ENCODE measurements at regions not wholly inside any gene's neighbourhood (a gene's known extent, or its start where the extent isn't known, plus 50 kb on each side); places are given as distances from the start of the nearest gene placed in this dataset.

DNA sequence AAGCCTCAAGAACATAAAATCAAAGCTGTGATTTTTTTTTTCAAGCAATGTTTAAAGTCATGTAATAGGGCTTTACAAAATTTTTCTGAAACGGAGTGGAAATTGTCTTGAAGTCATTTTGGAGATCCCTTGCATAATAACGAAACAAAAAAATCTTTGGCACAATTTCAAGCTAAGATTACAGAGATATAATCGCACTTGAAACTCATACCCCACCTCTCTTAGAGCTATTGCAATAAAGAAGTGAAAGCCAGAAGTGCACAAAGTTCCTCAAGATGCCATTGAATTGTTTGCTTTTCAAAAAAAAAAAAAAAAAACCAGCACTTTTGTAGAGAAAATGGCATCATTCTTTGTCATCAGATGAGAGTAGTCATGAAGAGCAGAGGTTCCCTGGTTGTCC, 152.3 kb downstream of the PAX3 start:
- peak; percentile 88 for DNase-seq

GRCh38 chr2:222142027-222142426, 156.8 kb downstream of the PAX3 start:
- no peak for DNase-seq

GRCh38 chr2:222136106-222136630, 162.6 kb downstream of the PAX3 start:
- no peak for DNase-seq

DNA sequence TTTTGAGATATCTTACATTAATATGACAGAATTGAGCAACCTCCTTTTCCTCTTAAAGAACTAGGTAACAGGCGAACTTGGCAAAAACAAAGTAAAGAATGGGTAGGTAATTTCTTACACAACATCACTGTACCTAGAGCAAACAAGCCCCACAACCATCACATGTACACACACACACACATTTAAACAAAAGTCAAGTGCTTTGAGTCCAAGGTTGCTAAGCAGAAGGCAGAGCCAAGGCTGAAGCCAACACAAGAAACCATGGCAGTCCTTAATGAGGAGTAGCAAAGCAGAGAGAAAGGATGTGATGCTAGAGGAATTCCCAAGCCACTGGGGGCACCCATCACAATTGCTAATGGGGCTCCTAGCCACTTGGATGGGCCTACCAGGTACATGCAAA, 164.1 kb downstream of the PAX3 start:
- DNase-seq: no peak

DNA sequence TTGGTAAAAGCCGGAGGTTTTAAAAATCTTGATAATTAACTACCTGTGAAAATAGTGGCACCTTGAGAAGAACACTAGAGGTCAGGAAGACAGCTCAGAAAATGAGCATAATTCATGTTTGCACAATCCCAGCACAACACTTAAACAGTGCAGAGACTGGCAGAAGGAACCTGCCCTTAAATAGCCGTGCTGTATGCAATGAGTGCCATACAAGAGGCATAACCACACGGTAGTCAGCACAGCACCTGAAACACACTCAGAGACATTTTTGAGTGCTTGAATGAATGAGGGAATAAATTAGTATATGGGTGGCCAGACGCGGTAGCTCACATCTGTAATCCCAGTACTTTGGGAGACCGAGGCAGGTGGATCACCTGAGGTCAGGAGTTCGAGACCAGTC, 164.9 kb downstream of the PAX3 start:
- no peak for DNase-seq

- no peak for DNase-seq
Observed at GRCh38 chr2:222130855-222131254, 167.9 kb downstream of the PAX3 start.

GRCh38 chr2:222127660-222128059, 171.1 kb downstream of the PAX3 start:
- no peak for DNase-seq

- no peak for DNase-seq
Observed at GRCh38 chr2:222120933-222121332, 177.9 kb downstream of the PAX3 start.

DNA sequence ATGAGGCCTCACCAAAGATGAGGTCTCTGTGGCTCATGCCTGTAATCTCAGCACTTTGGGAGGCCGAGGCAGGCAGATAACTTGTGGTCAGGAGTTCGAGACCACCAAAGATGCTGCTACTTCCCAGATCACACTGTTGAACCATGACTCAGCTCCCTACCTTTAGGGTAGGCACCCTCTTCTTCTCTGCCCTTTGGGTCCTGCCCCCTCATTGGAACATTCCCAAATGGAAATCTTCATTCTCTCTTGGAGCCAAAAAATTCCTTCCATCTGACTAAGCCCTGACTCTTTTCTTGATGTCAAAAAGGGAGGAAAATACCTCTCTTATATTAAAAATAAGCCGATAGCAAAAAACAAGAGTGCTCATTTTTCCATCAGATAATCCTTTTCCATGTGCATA, 183.5 kb downstream of the PAX3 start:
- DNase-seq: no peak

DNA sequence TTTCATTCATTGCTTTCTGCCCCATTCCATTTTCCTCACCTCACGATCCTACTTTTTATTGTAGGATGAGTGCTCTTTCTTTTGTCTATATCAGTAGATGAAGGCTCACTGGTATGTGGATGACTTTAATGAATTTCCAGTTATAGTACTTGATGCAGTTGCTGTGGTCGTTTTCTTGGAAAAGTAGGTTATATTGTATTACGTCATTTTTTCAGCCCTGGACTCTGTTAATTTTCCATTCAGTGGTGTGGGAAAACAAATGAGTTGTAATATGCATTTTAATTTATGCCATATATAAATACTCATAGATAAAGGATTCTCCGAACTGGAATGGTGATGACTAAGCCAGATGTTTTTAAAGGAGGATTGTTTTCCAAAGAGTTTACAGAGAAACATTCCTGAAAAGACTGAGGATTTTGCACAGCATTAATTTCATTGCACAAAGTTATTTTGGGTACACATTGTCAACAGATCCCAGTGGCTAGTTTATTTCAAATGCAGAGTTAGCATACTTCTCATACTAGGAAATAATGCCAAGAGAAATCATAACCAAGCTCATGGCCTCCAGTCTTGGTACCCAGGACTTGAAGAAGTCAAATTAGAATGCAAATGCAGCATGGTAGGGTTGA, 189.7 kb downstream of the PAX3 start:
- no peak for DNase-seq

GRCh38 chr2:222108497-222108896, 190.3 kb downstream of the PAX3 start:
- no peak for DNase-seq

DNA sequence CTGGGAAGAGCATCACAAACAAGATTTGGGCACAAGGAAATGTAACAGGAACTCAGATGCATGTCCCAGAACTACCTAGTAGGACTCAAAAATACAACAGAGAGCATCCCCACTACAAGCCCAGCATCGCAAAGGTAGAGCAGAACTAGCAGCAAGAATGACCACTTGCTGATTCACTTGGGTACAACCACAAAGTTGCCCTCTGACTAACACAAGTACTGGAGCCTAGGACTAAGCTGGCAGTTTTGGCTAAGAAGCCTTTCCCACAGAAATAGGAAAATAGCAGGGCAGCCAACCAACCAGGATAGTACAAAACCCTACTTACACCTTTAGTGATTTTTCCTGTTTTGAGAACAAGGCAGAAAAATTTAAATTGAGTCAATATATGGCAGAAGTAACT, 193.8 kb downstream of the PAX3 start:
- DNase-seq: no peak

DNA sequence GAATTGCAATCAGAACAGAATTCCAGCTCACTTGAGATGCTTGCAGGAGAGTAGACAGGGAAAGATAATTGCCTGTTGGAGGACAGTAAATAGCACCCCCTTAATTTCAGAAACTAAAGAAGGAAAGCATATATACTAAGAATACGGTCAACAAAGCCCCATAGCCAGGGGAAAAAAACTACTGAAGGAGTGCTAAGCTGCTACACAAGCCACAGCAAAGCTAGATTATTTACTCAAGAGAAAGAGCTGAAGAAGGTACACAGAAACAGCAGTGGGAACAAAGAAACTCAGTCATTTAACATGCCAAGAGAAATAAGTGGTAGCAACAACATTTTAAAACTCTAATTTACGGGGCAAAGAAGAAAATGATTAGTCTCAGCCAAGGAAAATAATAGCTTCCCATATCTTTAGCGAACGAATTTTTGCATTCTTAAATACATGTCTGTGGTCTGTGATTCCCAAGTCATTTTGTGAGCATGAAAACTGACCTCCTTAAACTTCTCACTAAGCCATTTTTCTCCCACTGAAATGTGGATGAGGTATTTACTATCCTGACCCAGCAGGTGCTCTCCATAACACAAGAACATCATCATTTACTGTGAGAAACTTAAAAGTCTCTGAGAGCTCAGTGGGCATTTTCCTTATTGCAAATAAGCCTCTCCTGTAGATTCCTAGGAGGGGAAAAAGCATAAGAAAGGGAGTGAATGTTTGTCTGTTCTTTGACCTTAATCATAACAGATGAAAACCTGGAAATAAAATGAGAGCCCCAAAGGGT, 196.0 kb downstream of the PAX3 start:
- DNase-seq: no peak

GRCh38 chr2:222100704-222101699, 197.8 kb downstream of the PAX3 start:
- DNase-seq: no peak

DNA sequence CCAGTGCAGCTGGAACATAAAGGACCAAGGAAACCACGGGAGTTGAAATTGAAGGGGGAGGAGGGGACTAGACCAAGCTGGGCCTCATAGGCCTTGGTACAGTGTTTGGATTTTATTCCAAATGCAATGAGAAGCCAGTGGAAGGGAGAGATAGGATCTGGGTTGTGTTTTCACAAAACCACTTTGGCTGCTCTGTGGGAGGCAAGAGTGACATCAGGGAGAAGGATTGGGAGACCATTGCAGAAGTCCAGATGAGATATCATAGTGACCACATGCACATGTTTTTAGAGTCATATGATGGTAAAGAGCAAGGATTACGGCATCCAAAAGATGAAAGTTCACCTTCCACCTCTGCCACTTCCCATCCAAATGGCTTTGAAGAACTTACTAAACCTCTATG, 210.2 kb downstream of the PAX3 start:
- DNase-seq: no peak

GRCh38 chr2:222087998-222088397, 210.8 kb downstream of the PAX3 start:
- no peak for DNase-seq

- no peak for DNase-seq
Observed at GRCh38 chr2:222082201-222082600, 216.6 kb downstream of the PAX3 start.

DNA sequence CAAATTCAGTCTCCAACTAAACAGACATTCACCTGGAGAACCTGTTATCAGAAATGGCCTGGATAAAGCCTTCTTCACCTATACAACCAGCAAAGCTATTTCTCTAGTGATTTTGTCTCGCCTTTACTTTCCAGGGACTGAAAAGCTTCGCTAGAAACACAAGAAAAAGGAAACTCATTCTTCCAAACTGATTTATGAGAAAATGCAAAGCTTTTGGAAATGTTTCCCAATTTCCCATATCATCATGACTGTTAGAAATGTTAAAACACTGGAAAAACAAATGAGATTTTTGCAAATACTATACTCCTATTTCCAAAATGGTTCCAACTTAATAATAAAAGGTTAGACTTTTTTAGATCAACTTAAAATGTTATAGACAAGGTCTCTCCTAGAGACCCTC, 218.7 kb downstream of the PAX3 start:
- DNase-seq: no peak

DNA sequence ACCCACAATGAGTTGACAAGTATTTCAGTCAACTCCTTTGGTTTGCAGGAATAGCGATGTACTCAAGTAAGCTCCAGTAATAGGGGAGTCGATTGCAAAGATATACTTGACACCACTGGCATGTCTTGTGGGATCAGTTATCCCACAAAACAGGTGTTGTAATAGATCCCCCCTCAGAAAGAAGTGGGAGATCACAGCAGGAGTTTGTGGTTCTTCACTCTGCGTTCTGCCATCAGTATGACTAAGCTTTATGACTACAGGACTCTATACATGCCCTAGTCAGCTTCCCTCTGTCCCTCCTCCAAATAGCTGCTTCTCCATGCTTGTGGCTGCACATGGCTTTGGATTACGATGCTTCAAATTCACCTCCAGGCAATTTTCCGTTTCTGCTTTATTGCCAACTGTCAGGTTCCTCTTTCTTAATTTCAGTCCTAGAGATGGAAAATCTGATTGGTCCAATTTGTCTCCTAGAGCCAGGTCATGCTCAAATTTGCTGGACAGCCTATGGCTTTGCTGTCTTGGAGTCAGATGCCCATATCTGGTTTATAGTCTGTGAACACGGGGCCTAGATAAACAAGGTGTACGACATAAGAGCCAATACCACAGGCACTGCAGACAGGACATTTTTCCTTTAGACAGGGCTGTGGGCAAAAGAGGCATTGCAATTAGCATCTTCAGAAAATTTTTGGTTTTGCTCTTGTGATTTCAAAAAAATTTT, 221.7 kb downstream of the PAX3 start:
- peak; percentile 96 for DNase-seq

DNA sequence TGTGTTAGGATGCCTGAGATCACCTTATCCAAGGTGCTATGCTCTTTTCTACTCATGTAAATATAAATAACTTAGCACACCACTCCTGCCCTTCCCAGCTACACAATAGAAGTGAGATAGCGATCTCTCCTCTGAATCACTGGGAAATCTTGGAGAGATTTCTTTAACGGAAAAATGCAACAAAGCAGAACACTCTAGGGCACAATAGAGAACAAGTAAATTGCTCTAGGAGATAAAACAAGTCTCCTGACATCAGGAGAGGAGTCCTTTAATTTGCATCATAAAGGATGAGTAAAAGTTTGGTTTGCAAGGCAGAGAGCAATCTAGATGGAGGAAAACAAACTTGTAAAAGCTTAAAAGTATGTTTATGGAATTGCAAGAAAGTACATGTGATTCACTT, 224.1 kb downstream of the PAX3 start:
- no peak for DNase-seq

- DNase-seq: no peak
Observed at GRCh38 chr2:222071911-222072310, 226.9 kb downstream of the PAX3 start.

GRCh38 chr2:222064286-222064685, 234.5 kb downstream of the PAX3 start:
- no peak for DNase-seq

Data from MV-4-11 (cell line).